Neural cell (in vitro differentiated cells): ENCODE measurements at regions not wholly inside any gene's neighbourhood (a gene's known extent, or its start where the extent isn't known, plus 50 kb on each side); places are given as distances from the start of the nearest gene placed in this dataset.

Experiments used
- H2AFZ ChIP-seq: fragments of 200-600, 300-800 bp; sonication (generic), shearing (Covaris generic); 2 replicates; pipeline ENCODE4 v1.6.0; 2014; ENCODE audit warnings: low read depth, mild to moderate bottlenecking, antibody characterized with exemption, low read length, moderate library complexity
- H3F3A ChIP-seq: fragments of 200-600 bp; shearing (Covaris generic); 2 replicates; pipeline ENCODE4 v1.6.1; 2016; ENCODE audit warnings: mild to moderate bottlenecking, moderate library complexity, mixed read lengths, antibody characterized with exemption, low read length; ENCODE audit not compliant: insufficient read depth, poor library complexity, severe bottlenecking
- H3K27ac ChIP-seq: fragments of 200-600, 300-800 bp; sonication (generic), shearing (Covaris generic); 2 replicates; pipeline ENCODE4 v1.5.1; 2014; ENCODE audit warnings: mild to moderate bottlenecking, low read length, moderate library complexity
- H3K27me3 ChIP-seq: fragments of 300-800, 200-600 bp; sonication (generic), shearing (Covaris generic); 2 replicates; pipeline ENCODE4 v1.6.0; 2014; ENCODE audit warnings: mild to moderate bottlenecking, low read depth, low read length, moderate library complexity; ENCODE audit not compliant: insufficient read depth
- H3K36me3 ChIP-seq: fragments of 300-800, 200-600 bp; sonication (generic), shearing (Covaris generic); 2 replicates; pipeline ENCODE4 v1.5.1; 2014; ENCODE audit warnings: mild to moderate bottlenecking, antibody characterized with exemption, low read length, moderate library complexity; ENCODE audit not compliant: insufficient read depth
- H3K4me2 ChIP-seq: fragments of 300-800, 200-600 bp; sonication (generic), shearing (Covaris generic); 2 replicates; pipeline ENCODE4 v1.6.0; 2014; ENCODE audit warnings: mild to moderate bottlenecking, low read length
- H3K4me3 ChIP-seq: fragments of 300-800, 200-600 bp; sonication (generic), shearing (Covaris generic); 2 replicates; pipeline ENCODE4 v1.5.1; 2014; ENCODE audit warnings: mild to moderate bottlenecking, low read length, moderate library complexity
- H3K79me2 ChIP-seq: fragments of 200-600 bp; shearing (Covaris generic); replicated peaks from 2 replicates; pipeline ENCODE4 v1.6.0; 2014; ENCODE audit warnings: mild to moderate bottlenecking, low read length, moderate library complexity; ENCODE audit not compliant: insufficient read depth
- H3K9ac ChIP-seq: fragments of 300-800, 200-600 bp; sonication (generic), shearing (Covaris generic); 2 replicates; pipeline ENCODE4 v1.6.1; 2016; ENCODE audit warnings: mild to moderate bottlenecking, low read length, mixed read lengths
- H3K9me2 ChIP-seq: fragments of 200-600 bp; shearing (Covaris generic); 2 replicates; pipeline ENCODE4 v1.6.1; 2016; ENCODE audit warnings: mild to moderate bottlenecking, low read length, mixed read lengths; ENCODE audit not compliant: insufficient read depth
- H3K9me3 ChIP-seq: fragments of 200-600, 300-800 bp; sonication (generic), shearing (Covaris generic); 2 replicates; pipeline ENCODE4 v1.6.1; 2016; ENCODE audit warnings: mild to moderate bottlenecking, mixed run types, low read length, moderate library complexity, mixed read lengths
- H4K20me1 ChIP-seq: fragments of 200-600 bp; shearing (Covaris generic); 2 replicates; pipeline ENCODE4 v1.6.1; 2016; ENCODE audit warnings: mild to moderate bottlenecking, mixed run types; ENCODE audit not compliant: insufficient read depth
- EP300 ChIP-seq: fragments of 450-650 bp; conservative IDR thresholded peaks from 2 replicates; pipeline ENCODE4 v1.6.1; 2014; ENCODE audit warnings: antibody characterized with exemption, mild to moderate bottlenecking, moderate library complexity; ENCODE audit not compliant: poor library complexity, severe bottlenecking
- EZH2 ChIP-seq: fragments of 200-600, 300-800 bp; shearing (Covaris generic), sonication (generic); IDR thresholded peaks from 2 replicates; pipeline ENCODE4 v1.6.1; 2014; ENCODE audit warnings: antibody characterized with exemption, low read length, borderline replicate concordance, mild to moderate bottlenecking; ENCODE audit not compliant: insufficient read depth, poor library complexity, severe bottlenecking
- MXI1 ChIP-seq: fragments of 450-650 bp; conservative IDR thresholded peaks from 2 replicates; pipeline ENCODE4 v1.6.1; 2014; ENCODE audit warnings: antibody characterized with exemption, mild to moderate bottlenecking; ENCODE audit not compliant: poor library complexity, severe bottlenecking
- POLR2AphosphoS5 ChIP-seq: IDR thresholded peaks from 2 replicates; pipeline ENCODE4 v1.6.1; 2012
- RAD21 ChIP-seq: fragments of 450-650 bp; conservative IDR thresholded peaks from 2 replicates; pipeline ENCODE4 v1.6.1; 2014; ENCODE audit warnings: antibody characterized with exemption, mild to moderate bottlenecking, moderate library complexity
- SMC3 ChIP-seq: fragments of 450-650 bp; conservative IDR thresholded peaks from 2 replicates; pipeline ENCODE4 v1.6.1; 2014; ENCODE audit warnings: antibody characterized with exemption, mild to moderate bottlenecking, moderate library complexity; ENCODE audit not compliant: poor library complexity
- TAF1 ChIP-seq: IDR thresholded peaks from 2 replicates; pipeline ENCODE4 v1.6.1; 2012; ENCODE audit warnings: low read depth
- TF ChIP-seq, protein P1 (sequence below): fragments of 450-650 bp; IDR thresholded peaks from 2 replicates; pipeline ENCODE4 v1.5.1; 2014; ENCODE audit warnings: antibody characterized with exemption, mild to moderate bottlenecking, moderate library complexity; ENCODE audit not compliant: poor library complexity, severe bottlenecking
- TF ChIP-seq, protein P2 (sequence below): IDR thresholded peaks from 2 replicates; pipeline ENCODE4 v1.6.1; 2012; ENCODE audit warnings: borderline replicate concordance

GRCh38 chr3:182220013-182220412 is 508.3 kb downstream of the SOX2 start:
- H2AFZ ChIP-seq, result no peak overlapping the region
- H3K79me2 ChIP-seq, result no peaks in the 10 kb centered on the region
- TF ChIP-seq MXI1 (no peak), EZH2 (no peak), POLR2AphosphoS5 (no peak), SMC3 (no peak), TAF1 (no peak), RAD21 (no peak), EP300 (no peak)
- TF ChIP-seq, protein P1, sequence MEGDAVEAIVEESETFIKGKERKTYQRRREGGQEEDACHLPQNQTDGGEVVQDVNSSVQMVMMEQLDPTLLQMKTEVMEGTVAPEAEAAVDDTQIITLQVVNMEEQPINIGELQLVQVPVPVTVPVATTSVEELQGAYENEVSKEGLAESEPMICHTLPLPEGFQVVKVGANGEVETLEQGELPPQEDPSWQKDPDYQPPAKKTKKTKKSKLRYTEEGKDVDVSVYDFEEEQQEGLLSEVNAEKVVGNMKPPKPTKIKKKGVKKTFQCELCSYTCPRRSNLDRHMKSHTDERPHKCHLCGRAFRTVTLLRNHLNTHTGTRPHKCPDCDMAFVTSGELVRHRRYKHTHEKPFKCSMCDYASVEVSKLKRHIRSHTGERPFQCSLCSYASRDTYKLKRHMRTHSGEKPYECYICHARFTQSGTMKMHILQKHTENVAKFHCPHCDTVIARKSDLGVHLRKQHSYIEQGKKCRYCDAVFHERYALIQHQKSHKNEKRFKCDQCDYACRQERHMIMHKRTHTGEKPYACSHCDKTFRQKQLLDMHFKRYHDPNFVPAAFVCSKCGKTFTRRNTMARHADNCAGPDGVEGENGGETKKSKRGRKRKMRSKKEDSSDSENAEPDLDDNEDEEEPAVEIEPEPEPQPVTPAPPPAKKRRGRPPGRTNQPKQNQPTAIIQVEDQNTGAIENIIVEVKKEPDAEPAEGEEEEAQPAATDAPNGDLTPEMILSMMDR, result no peak
- TF ChIP-seq, protein P2, sequence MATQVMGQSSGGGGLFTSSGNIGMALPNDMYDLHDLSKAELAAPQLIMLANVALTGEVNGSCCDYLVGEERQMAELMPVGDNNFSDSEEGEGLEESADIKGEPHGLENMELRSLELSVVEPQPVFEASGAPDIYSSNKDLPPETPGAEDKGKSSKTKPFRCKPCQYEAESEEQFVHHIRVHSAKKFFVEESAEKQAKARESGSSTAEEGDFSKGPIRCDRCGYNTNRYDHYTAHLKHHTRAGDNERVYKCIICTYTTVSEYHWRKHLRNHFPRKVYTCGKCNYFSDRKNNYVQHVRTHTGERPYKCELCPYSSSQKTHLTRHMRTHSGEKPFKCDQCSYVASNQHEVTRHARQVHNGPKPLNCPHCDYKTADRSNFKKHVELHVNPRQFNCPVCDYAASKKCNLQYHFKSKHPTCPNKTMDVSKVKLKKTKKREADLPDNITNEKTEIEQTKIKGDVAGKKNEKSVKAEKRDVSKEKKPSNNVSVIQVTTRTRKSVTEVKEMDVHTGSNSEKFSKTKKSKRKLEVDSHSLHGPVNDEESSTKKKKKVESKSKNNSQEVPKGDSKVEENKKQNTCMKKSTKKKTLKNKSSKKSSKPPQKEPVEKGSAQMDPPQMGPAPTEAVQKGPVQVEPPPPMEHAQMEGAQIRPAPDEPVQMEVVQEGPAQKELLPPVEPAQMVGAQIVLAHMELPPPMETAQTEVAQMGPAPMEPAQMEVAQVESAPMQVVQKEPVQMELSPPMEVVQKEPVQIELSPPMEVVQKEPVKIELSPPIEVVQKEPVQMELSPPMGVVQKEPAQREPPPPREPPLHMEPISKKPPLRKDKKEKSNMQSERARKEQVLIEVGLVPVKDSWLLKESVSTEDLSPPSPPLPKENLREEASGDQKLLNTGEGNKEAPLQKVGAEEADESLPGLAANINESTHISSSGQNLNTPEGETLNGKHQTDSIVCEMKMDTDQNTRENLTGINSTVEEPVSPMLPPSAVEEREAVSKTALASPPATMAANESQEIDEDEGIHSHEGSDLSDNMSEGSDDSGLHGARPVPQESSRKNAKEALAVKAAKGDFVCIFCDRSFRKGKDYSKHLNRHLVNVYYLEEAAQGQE, result no peak
- H3F3A ChIP-seq, result no peaks in the 10 kb centered on the region
- H3K4me3 ChIP-seq, result no peak overlapping the region
- no peaks in the 10 kb centered on the region for H4K20me1 ChIP-seq
- H3K9ac ChIP-seq, result no peak overlapping the region
- no peaks in the 10 kb centered on the region for H3K36me3 ChIP-seq
- H3K4me2 ChIP-seq, result no peak overlapping the region
- no peak overlapping the region for H3K27ac ChIP-seq
- peaks cover 3% of the 10 kb centered on the region for H3K9me3 ChIP-seq
- H3K27me3 ChIP-seq, result no peaks in the 10 kb centered on the region
- no peaks in the 10 kb centered on the region for H3K9me2 ChIP-seq

GRCh38 chr3:182220471-182220870 is 508.7 kb downstream of the SOX2 start:
- Histone ChIP-seq H3K9me3 (peaks cover 3% of the 10 kb centered on the region), H3K9me2 (no peaks in the 10 kb centered on the region), H3K36me3 (no peaks in the 10 kb centered on the region), H3K4me2 (no peak overlapping the region), H3K27me3 (no peaks in the 10 kb centered on the region), H3K9ac (no peak overlapping the region), H3K27ac (no peak overlapping the region), H2AFZ (no peak overlapping the region), H3K4me3 (no peak overlapping the region), H4K20me1 (no peaks in the 10 kb centered on the region), H3K79me2 (no peaks in the 10 kb centered on the region), H3F3A (no peaks in the 10 kb centered on the region)
- TF ChIP-seq EZH2 (no peak), SMC3 (no peak), MXI1 (no peak), EP300 (no peak), RAD21 (no peak), TAF1 (no peak), POLR2AphosphoS5 (no peak)
- TF ChIP-seq, protein P2, result no peak
- TF ChIP-seq, protein P1, result no peak
